B cell (primary cell): ENCODE measurements at regions not wholly inside any gene's neighbourhood (a gene's known extent, or its start where the extent isn't known, plus 50 kb on each side); places are given as distances from the start of the nearest gene placed in this dataset.

Experiments
- ATAC-seq: fragments of 200-7000 bp; cut with Tn5 transposase; one replicate; pipeline ENCODE4 v1.10.0; 2021; ENCODE audit warnings: low read depth, mild to moderate bottlenecking, moderate number of reproducible peaks, moderate library complexity
- CTCF ChIA-PET: fragments of 350-600 bp; sonication (Branson Sonifier 250); formaldehyde crosslinking; loops from one replicate; lab custom pipeline; 2021; ENCODE audit warnings: antibody characterized with exemption, inconsistent platforms; lab: Charles Lee
- POLR2A ChIA-PET: fragments of 350-600 bp; sonication (Branson Sonifier 250); formaldehyde crosslinking; loops from one replicate; lab custom pipeline; 2021; ENCODE audit warnings: antibody characterized with exemption; lab: Charles Lee
- DNase-seq: peaks from one replicate; pipeline ENCODE4 v3.0.0; 2013
- H2AFZ ChIP-seq: 2 replicates; pipeline ENCODE4 v1.6.1; 2012; ENCODE audit warnings: mild to moderate bottlenecking, low read depth, low read length; ENCODE audit not compliant: insufficient read depth, poor library complexity, severe bottlenecking
- H3K27ac ChIP-seq, 2 donors: 1 replicate in 1 of 2; 2 replicates in 1 of 2; pipeline ENCODE4 v1.5.1; 2012 to 2013; ENCODE audit warnings: low read length in 2 of 2, mild to moderate bottlenecking in 2 of 2, moderate library complexity in 1 of 2
- H3K27me3 ChIP-seq, 4 experiments: fragments of 200-600 bp in 1 of 4; sonication (generic) in 1 of 4; replicated peaks in 1 of 4; 1 replicate in 2 of 4; 2 replicates in 2 of 4; pipeline versions ENCODE4 v1.6.1 to v1.7.0; 2013 to 2016; ENCODE audit warnings: low read length in 3 of 4, mild to moderate bottlenecking in 2 of 4, mixed read lengths in 1 of 4, moderate library complexity in 1 of 4; ENCODE audit not compliant: insufficient read depth in 4 of 4, control insufficient read depth in 3 of 4; ENCODE audit errors: control extremely low read depth in 1 of 4
- H3K36me3 ChIP-seq, 2 experiments: replicated peaks in 1 of 2; 1 replicate in 1 of 2; 2 replicates in 1 of 2; pipeline versions ENCODE4 v1.6.1 to v1.7.1; 2013; ENCODE audit warnings: low read length in 1 of 2; ENCODE audit not compliant: insufficient read depth in 2 of 2, control insufficient read depth in 1 of 2; ENCODE audit errors: control extremely low read depth in 1 of 2, extremely low read depth in 1 of 2
- H3K4me1 ChIP-seq, 2 donors: fragments of 200-600 bp in 1 of 2; sonication (generic) in 1 of 2; 1 replicate in 1 of 2; 2 replicates in 1 of 2; pipeline versions ENCODE4 v1.5.1 to v1.6.1; 2013 to 2017; ENCODE audit warnings: low read length in 2 of 2; ENCODE audit not compliant: control insufficient read depth in 2 of 2, insufficient read depth in 2 of 2
- H3K4me2 ChIP-seq: replicated peaks from 2 replicates; pipeline ENCODE3; 2012; ENCODE audit warnings: mild to moderate bottlenecking, low read depth, low read length; ENCODE audit not compliant: poor library complexity, severe bottlenecking
- H3K4me3 ChIP-seq, 5 experiments: fragments of 200-600 bp in 1 of 5; sonication (generic) in 1 of 5; 1 replicate in 3 of 5; 2 replicates in 2 of 5; pipeline versions ENCODE4 v1.5.1 to v1.7.0; 2011 to 2016; ENCODE audit warnings: low read length in 4 of 5, mild to moderate bottlenecking in 4 of 5, low read depth in 2 of 5, control low read depth in 1 of 5, moderate library complexity in 1 of 5; ENCODE audit not compliant: insufficient read depth in 1 of 5; ENCODE audit errors: control extremely low read depth in 1 of 5, extremely low read depth in 1 of 5
- H3K79me2 ChIP-seq: fragments of 200-600 bp; sonication (generic); one replicate; pipeline ENCODE4 v1.6.0; 2016; ENCODE audit warnings: low read length; ENCODE audit not compliant: control insufficient read depth, insufficient read depth
- H3K9ac ChIP-seq: fragments of 200-600 bp; sonication (generic); 2 replicates; pipeline ENCODE4 v1.6.1; 2017; ENCODE audit warnings: mild to moderate bottlenecking, low read length, moderate library complexity
- H3K9me3 ChIP-seq, 3 donors: one replicate each; pipeline versions ENCODE4 v1.6.1 to v1.7.1; 2013; ENCODE audit warnings: low read length in 2 of 3; ENCODE audit not compliant: control insufficient read depth in 2 of 3, insufficient read depth in 1 of 3; ENCODE audit errors: control extremely low read depth in 1 of 3
- H4K20me1 ChIP-seq: 2 replicates; pipeline ENCODE4 v1.6.0; 2012; ENCODE audit warnings: mild to moderate bottlenecking, low read length; ENCODE audit not compliant: insufficient read depth, control insufficient read depth, poor library complexity, severe bottlenecking
- H3K27ac Mint-ChIP-seq: one replicate; pipeline ENCODE4 v1.8.0; 2021; ENCODE audit warnings: mixed read lengths
- H3K27me3 Mint-ChIP-seq: one replicate; pipeline ENCODE4 v1.8.0; 2021; ENCODE audit warnings: mixed read lengths
- H3K4me1 Mint-ChIP-seq: one replicate; pipeline ENCODE4 v1.8.0; 2021; ENCODE audit warnings: mixed read lengths
- H3K4me3 Mint-ChIP-seq: one replicate; pipeline ENCODE4 v1.8.0; 2021; ENCODE audit warnings: mixed read lengths
- H3K9me3 Mint-ChIP-seq: one replicate; pipeline ENCODE4 v1.8.0; 2022; ENCODE audit warnings: mixed read lengths; ENCODE audit not compliant: insufficient read depth
- CTCF ChIP-seq: fragments of 200-600 bp; IDR thresholded peaks from one replicate; pipeline ENCODE4 v1.8.0; 2022; ENCODE audit warnings: antibody characterized with exemption, mild to moderate bottlenecking
- EZH2 ChIP-seq: IDR thresholded peaks from 2 replicates; pipeline ENCODE4 v1.6.1; 2012; ENCODE audit warnings: borderline replicate concordance, low read depth, mild to moderate bottlenecking, moderate library complexity, low read length; ENCODE audit not compliant: insufficient read depth, poor library complexity, severe bottlenecking
- WGBS: methylation state at CpG from one replicate; pipeline ENCODE4 v1.1.5; 2013; ENCODE audit warnings: missing lambda C conversion rate; ENCODE audit not compliant: insufficient coverage; 5-methylcytosine and 5-hydroxymethylcytosine counted together
- intact Hi-C: fragments of 100-400 bp; cut with micrococcal nuclease; formaldehyde crosslinking; loops from one replicate; pipeline ENCODE4 v1.10.0; 2022

GRCh38 chr7:97285348-97285747 is 167.8 kb downstream of the SDHAF3 start:
- H3K9me3 Mint-ChIP-seq, result peaks cover 2% of the 10 kb centered on the region
- Histone ChIP-seq H3K79me2 (no peaks in the 10 kb centered on the region), H3K4me1 (no peaks in the 10 kb centered on the region), H3K9me3 (no peaks in the 10 kb centered on the region), H3K36me3 (no peaks in the 10 kb centered on the region), H2AFZ (no peak overlapping the region), H3K9ac (no peak overlapping the region), H3K27me3 (no peaks in the 10 kb centered on the region), H3K27ac (no peak overlapping the region), H3K4me3 (no peak overlapping the region), H3K4me2 (no peak overlapping the region), H4K20me1 (no peaks in the 10 kb centered on the region)
- TF ChIP-seq CTCF (no peak), EZH2 (no peak)
- intact Hi-C loops, result no loop called here
- H3K27ac Mint-ChIP-seq, result no peak overlapping the region
- H3K27me3 Mint-ChIP-seq, result no peaks in the 10 kb centered on the region
- no peak overlapping the region for H3K4me3 Mint-ChIP-seq
- no peak for ATAC-seq
- no CpG with 5 or more reads among the region's 2 CpGs for WGBS
- ChIA-PET POLR2A (no interaction called here), CTCF (no interaction called here)
- DNase-seq, result no peak
- H3K4me1 Mint-ChIP-seq, result no peaks in the 10 kb centered on the region

- intact Hi-C loops, result no loop called here
- H2AFZ ChIP-seq, result no peak overlapping the region
- no peak overlapping the region for H3K4me2 ChIP-seq
- Mint-ChIP-seq H3K4me3 (no peak overlapping the region), H3K27ac (no peak overlapping the region), H3K27me3 (no peaks in the 10 kb centered on the region), H3K4me1 (no peaks in the 10 kb centered on the region), H3K9me3 (no peaks in the 10 kb centered on the region)
- H3K79me2 ChIP-seq, result no peaks in the 10 kb centered on the region
- no peak for TF ChIP-seq CTCF
- TF ChIP-seq EZH2, result no peak
- no peak overlapping the region for H3K4me3 ChIP-seq
- peaks cover 0 to 2% (median 0%) of the 10 kb centered on the region in 3 donors for H3K9me3 ChIP-seq
- H3K36me3 ChIP-seq, result no peaks in the 10 kb centered on the region
- POLR2A ChIA-PET, result no interaction called here
- no peaks in the 10 kb centered on the region for H4K20me1 ChIP-seq
- H3K27me3 ChIP-seq, result no peaks in the 10 kb centered on the region
- ATAC-seq (no peak), DNase-seq (no peak)
- no peak overlapping the region for H3K27ac ChIP-seq
- no CpG with 5 or more reads among the region's 3 CpGs for WGBS
- H3K4me1 ChIP-seq, result no peaks in the 10 kb centered on the region
- CTCF ChIA-PET, result no interaction called here
- H3K9ac ChIP-seq, result no peak overlapping the region
Measured at GRCh38 chr7:97293031-97293430, 175.5 kb downstream of the SDHAF3 start.
